ENCODE measurements at regions not wholly inside any gene's neighbourhood (a gene's known extent, or its start where the extent isn't known, plus 50 kb on each side); places are given as distances from the start of the nearest gene placed in this dataset.

DNA sequence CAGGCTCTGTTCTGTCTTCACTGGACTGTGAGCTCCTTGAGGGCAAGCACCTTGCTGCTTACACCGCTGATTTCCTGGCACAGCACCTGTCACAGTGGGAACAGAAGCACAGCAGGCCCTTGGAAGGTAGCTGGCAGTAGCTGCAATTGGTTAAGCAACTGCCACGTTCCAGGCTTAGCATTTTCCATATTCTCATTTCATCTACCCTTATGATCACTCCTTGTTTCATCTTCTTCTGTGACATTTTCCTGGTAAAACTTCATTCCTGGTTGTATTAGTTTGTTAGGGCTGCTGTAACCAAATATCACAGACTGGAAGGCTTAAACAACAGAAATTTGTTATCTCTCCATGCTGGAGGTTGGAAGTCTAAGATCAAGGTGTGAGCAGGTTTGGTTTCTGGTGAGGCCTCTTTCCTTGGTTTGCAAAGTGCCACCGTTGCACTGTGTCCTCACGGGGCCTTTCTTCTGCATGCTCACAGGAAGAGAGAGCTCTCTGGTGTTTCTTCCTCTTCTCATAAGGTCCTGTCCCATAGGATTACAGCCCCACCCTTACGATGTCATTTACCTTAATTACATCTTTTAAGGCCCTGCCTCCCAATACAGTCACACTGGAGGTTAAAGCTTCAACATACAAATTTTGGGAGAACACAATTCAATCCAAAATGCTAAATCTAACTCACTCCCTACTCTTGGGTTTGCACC, 121.7 kb upstream of the CPSF6 start:
- TF ChIP-seq CTCF (IDR thresholded peaks at IDR 0.05 in 4 of 5, conservative IDR thresholded peaks at IDR 0.05 in 1 of 5): no peak
- no peak for TF ChIP-seq POLR2A (IDR thresholded peaks at IDR 0.05)
